OCI-LY7 (cell line): ENCODE measurements at regions not wholly inside any gene's neighbourhood (a gene's known extent, or its start where the extent isn't known, plus 50 kb on each side); places are given as distances from the start of the nearest gene placed in this dataset.

Experiments
- BruUV-seq: library from RNA; stranded (reverse); fragments of 400-500 nt; replicated peaks from 2 replicates; lab custom pipeline; 2021; lab: Mats Ljungman, UMichigan
- CTCF ChIA-PET: fragments of 300-600 bp; sonication (Branson Sonifier 250); formaldehyde crosslinking; loops from one replicate; lab custom pipeline; 2022; ENCODE audit warnings: antibody characterized with exemption; ENCODE audit not compliant: unreplicated experiment; lab: Charles Lee
- POLR2A ChIA-PET: fragments of 300-600 bp; sonication (Branson Sonifier 250); formaldehyde crosslinking; loops from one replicate; lab custom pipeline; 2022; ENCODE audit warnings: antibody characterized with exemption; lab: Charles Lee
- DNase-seq: peaks from one replicate; pipeline ENCODE4 v3.0.0-alpha.2; 2015; ENCODE audit warnings: low spot score
- H2AFZ ChIP-seq: fragments of 200-600 bp; sonication (generic), shearing (Covaris generic); 2 replicates; pipeline ENCODE4 v1.6.1; 2014; ENCODE audit warnings: mild to moderate bottlenecking, antibody characterized with exemption, low read length, moderate library complexity
- H3K27ac ChIP-seq: fragments of 200-600 bp; sonication (generic); 2 replicates; pipeline ENCODE4 v1.5.1; 2014; ENCODE audit warnings: mixed run types, low read depth, mild to moderate bottlenecking, moderate library complexity, low read length, inconsistent platforms; ENCODE audit not compliant: poor library complexity, severe bottlenecking
- H3K36me3 ChIP-seq: fragments of 200-600 bp; sonication (generic); 2 replicates; pipeline ENCODE4 v1.6.1; 2014; ENCODE audit warnings: mild to moderate bottlenecking, antibody characterized with exemption, low read length, moderate library complexity, mixed read lengths; ENCODE audit not compliant: insufficient read depth
- H3K4me1 ChIP-seq: fragments of 200-600 bp; sonication (generic); 2 replicates; pipeline ENCODE4 v1.5.1; 2014; ENCODE audit warnings: mild to moderate bottlenecking, low read length; ENCODE audit not compliant: insufficient read depth, poor library complexity, severe bottlenecking
- H3K4me2 ChIP-seq: fragments of 200-600 bp; sonication (generic); 2 replicates; pipeline ENCODE4 v1.6.1; 2014; ENCODE audit warnings: mild to moderate bottlenecking, low read length
- H3K4me3 ChIP-seq: fragments of 200-600 bp; sonication (generic); 2 replicates; pipeline ENCODE4 v1.5.1; 2014; ENCODE audit warnings: mild to moderate bottlenecking, low read depth, low read length; ENCODE audit not compliant: poor library complexity, severe bottlenecking
- H3K79me2 ChIP-seq: fragments of 200-600 bp; sonication (generic); 2 replicates; pipeline ENCODE4 v1.6.1; 2016; ENCODE audit warnings: low read depth, mild to moderate bottlenecking, low read length, moderate library complexity, mixed read lengths; ENCODE audit not compliant: insufficient read depth
- H3K9me2 ChIP-seq: fragments of 200-600 bp; sonication (generic); 2 replicates; pipeline ENCODE4 v1.6.1; 2016; ENCODE audit warnings: mild to moderate bottlenecking, low read length, mixed read lengths; ENCODE audit not compliant: insufficient read depth
- H3K9me3 ChIP-seq: fragments of 200-600 bp; sonication (generic); 2 replicates; pipeline ENCODE4 v1.6.1; 2014; ENCODE audit warnings: mild to moderate bottlenecking, mixed run types, low read length, mixed read lengths
- H4K20me1 ChIP-seq: fragments of 200-600 bp; sonication (generic); 2 replicates; pipeline ENCODE4 v1.6.1; 2014; ENCODE audit warnings: mild to moderate bottlenecking, antibody characterized with exemption, low read length, moderate library complexity, mixed read lengths; ENCODE audit not compliant: insufficient read depth
- CTCF ChIP-seq: fragments of 200-600 bp; sonication (generic); conservative IDR thresholded peaks from 2 replicates; pipeline ENCODE4 v1.5.1; 2014; ENCODE audit warnings: mild to moderate bottlenecking, antibody characterized with exemption, low read length, moderate library complexity, mixed read lengths
- EZH2phosphoT487 ChIP-seq: fragments of 200-600 bp; sonication (generic); IDR thresholded peaks from 2 replicates; pipeline ENCODE4 v1.6.1; 2018; ENCODE audit warnings: low read depth, borderline replicate concordance, mild to moderate bottlenecking, mixed run types, antibody characterized with exemption, low read length, moderate library complexity, mixed read lengths
- intact Hi-C: fragments of 100-400 bp; cut with micrococcal nuclease; formaldehyde crosslinking; loops from one replicate; pipeline ENCODE4 v1.10.0; 2022; ENCODE audit not compliant: unreplicated experiment

DNA sequence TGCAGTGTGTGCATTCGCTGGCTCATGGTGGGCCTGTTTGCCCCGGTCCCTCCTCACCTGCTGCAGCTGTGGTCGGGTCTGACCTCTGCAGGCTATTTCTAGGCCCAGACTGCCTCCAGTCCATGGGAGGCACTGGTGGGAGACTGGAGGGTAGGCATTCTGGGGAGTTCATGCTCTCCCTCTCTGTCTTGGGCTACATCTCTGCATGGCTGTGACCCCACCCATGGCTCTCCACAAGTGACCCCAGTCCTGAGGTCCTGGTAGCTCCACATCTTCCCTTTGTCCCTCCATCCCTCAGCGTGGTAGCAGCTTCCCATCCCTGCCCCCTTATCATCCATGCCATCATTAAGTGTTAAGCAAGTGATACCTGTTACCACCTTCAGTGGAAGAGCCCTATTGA, 107.8 kb upstream of the SEC14L1 start:
- ChIA-PET POLR2A (no interaction called here), CTCF (no interaction called here)
- BruUV-seq: no TSS peak
- Histone ChIP-seq H3K27ac (no peak overlapping the region), H3K4me1 (peaks cover 47% of the 10 kb centered on the region), H4K20me1 (no peaks in the 10 kb centered on the region), H2AFZ (no peak overlapping the region), H3K9me3 (peaks cover 11% of the 10 kb centered on the region; the same call in 1 of the 2 replicates), H3K36me3 (no peaks in the 10 kb centered on the region; the same call in 1 of the 2 replicates), H3K4me3 (no peak overlapping the region), H3K4me2 (no peak overlapping the region), H3K9me2 (no peaks in the 10 kb centered on the region), H3K79me2 (no peaks in the 10 kb centered on the region)
- no peak for DNase-seq
- intact Hi-C loops: no loop called here
- no peak for TF ChIP-seq CTCF
- no peak for TF ChIP-seq EZH2phosphoT487

DNA sequence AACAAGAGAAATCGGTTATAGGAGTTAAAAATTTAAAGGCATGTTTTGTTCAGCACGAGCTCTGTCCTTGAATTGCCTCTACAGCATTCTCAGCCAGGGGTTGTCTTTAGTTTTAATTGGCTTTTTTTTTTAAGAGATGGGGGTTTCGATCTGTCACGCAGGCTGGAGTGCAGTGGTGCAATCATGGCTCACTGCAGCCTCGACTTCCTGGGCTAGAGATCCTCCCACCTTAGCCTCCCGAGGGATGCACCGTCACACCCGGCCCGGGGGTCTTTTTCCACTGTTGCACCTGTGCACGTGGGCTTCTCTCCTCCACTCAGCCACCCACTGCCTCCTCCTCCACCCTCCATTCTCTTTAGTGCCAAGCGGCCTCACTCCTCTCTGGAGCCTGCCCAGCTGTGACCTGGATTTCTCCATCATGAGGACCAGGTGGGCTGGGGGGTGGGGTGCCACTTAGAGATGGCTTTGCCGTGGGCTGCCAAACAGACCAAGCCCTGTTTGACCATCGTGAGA, 106.8 kb upstream of the SEC14L1 start:
- Histone ChIP-seq H2AFZ (peak overlapping the region; percentile 30), H3K36me3 (no peaks in the 10 kb centered on the region; the same call in 1 of the 2 replicates), H3K4me3 (no peak overlapping the region), H3K27ac (peak overlapping the region; percentile 36), H3K4me1 (peaks cover 52% of the 10 kb centered on the region), H3K4me2 (peak overlapping the region; percentile 72), H3K9me2 (no peaks in the 10 kb centered on the region), H3K79me2 (no peaks in the 10 kb centered on the region), H4K20me1 (no peaks in the 10 kb centered on the region), H3K9me3 (peaks cover 11% of the 10 kb centered on the region; the same call in 1 of the 2 replicates)
- TF ChIP-seq EZH2phosphoT487 (no peak), CTCF (no peak)
- POLR2A ChIA-PET: interaction anchor here (0.6 kb wide), 1 partner anchor 15 kb away, joined by 3 read pairs; no protein-coding TSS in a partner anchor
- DNase-seq: peak; percentile 49
- CTCF ChIA-PET: no interaction called here
- intact Hi-C loops: no loop called here
- BruUV-seq: no TSS peak
